IPS-20b (cell line): ENCODE measurements at regions not wholly inside any gene's neighbourhood (a gene's known extent, or its start where the extent isn't known, plus 50 kb on each side); places are given as distances from the start of the nearest gene placed in this dataset.

ENCODE experiments used
- H3K27ac ChIP-seq: one replicate; pipeline ENCODE4 v1.5.1; 2013; ENCODE audit warnings: low read length
- H3K27me3 ChIP-seq: 2 replicates; pipeline ENCODE4 v1.6.1; 2013; ENCODE audit warnings: mild to moderate bottlenecking, low read length, inconsistent platforms; ENCODE audit not compliant: insufficient read depth
- H3K36me3 ChIP-seq: 2 replicates; pipeline ENCODE4 v1.6.1; 2013; ENCODE audit warnings: low read depth, mild to moderate bottlenecking, inconsistent platforms, low read length, moderate library complexity; ENCODE audit not compliant: insufficient read depth
- H3K4me1 ChIP-seq: 2 replicates; pipeline ENCODE4 v1.6.1; 2013; ENCODE audit warnings: mild to moderate bottlenecking, control low read depth, inconsistent platforms, low read length, moderate library complexity; ENCODE audit not compliant: insufficient read depth
- H3K4me3 ChIP-seq: 2 replicates; pipeline ENCODE4 v1.5.1; 2013; ENCODE audit warnings: mild to moderate bottlenecking, low read length, inconsistent platforms
- H3K9ac ChIP-seq: 2 replicates; pipeline ENCODE4 v1.6.1; 2013; ENCODE audit warnings: low read depth, mild to moderate bottlenecking, inconsistent platforms, low read length, moderate library complexity
- H3K9me3 ChIP-seq: 2 replicates; pipeline ENCODE4 v1.6.1; 2013; ENCODE audit warnings: mild to moderate bottlenecking, low read depth, low read length, inconsistent platforms; ENCODE audit not compliant: insufficient read depth

DNA sequence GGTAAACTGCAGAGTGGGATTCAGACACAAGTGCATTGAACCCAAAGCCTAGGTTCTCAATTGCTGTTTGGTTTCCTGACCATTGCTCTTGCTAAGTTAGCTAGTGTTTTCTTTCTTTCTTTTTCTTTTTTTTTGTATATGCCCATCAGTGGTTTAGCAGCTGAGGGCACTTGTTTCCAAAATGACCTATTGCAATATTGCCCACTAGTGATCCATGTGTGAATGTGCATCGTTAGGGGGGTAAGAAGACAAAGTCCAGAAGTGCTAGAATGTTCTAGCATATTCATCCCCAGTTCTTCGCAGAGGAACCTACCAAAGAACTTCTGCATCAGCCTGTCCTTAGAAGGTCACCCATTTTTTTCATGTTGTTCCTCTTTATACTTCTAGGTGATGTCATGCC, 252.8 kb upstream of the GPR26 start:
- Histone ChIP-seq H3K9me3 (no peaks in the 10 kb centered on the region), H3K36me3 (no peaks in the 10 kb centered on the region), H3K27me3 (no peaks in the 10 kb centered on the region), H3K27ac (no peak overlapping the region), H3K4me3 (no peak overlapping the region), H3K4me1 (no peaks in the 10 kb centered on the region), H3K9ac (no peak overlapping the region)

DNA sequence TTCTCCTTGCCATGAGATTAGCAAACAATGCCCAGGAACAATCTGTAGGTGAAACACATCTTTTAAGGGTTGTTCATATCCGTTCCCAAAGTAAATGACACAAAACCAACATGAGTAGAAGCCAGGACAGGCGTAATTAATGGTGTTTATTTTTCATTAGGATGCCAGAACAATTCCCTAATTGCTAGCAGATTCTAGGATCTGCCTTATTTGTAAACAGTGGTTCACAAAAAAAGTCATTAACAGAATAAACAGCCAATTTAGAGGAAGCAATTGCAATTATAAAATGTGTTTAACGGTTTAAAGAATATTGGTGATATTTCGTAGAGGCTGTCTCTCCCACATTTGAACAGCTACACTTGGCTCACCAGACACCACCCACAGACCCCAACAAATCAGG, 250.6 kb upstream of the GPR26 start:
- Histone ChIP-seq H3K9me3 (no peaks in the 10 kb centered on the region), H3K4me1 (no peaks in the 10 kb centered on the region), H3K27me3 (no peaks in the 10 kb centered on the region), H3K36me3 (no peaks in the 10 kb centered on the region), H3K4me3 (no peak overlapping the region), H3K9ac (no peak overlapping the region), H3K27ac (no peak overlapping the region)

DNA sequence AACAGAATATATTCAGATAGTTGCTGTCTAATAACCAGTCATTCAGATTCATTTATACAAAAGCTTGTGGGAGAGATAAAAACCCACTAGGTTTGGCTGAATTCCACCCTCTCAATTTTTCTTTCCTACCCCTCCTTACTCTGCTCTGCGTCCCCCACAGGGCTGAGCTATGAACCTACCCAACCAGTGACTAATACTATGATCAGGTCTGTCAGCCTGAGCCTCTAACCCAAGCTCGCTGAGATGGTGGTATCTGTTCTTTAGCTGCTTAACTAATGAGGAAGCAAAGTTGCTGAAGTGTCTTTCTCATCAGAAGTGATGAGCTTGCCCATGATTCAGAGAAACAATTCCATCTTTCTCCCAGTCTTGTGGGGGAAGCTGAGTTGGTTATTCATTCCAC, 248.7 kb upstream of the GPR26 start:
- Histone ChIP-seq H3K27ac (no peak overlapping the region), H3K4me1 (no peaks in the 10 kb centered on the region), H3K9ac (no peak overlapping the region), H3K27me3 (no peaks in the 10 kb centered on the region), H3K9me3 (no peaks in the 10 kb centered on the region), H3K36me3 (no peaks in the 10 kb centered on the region), H3K4me3 (no peak overlapping the region)

DNA sequence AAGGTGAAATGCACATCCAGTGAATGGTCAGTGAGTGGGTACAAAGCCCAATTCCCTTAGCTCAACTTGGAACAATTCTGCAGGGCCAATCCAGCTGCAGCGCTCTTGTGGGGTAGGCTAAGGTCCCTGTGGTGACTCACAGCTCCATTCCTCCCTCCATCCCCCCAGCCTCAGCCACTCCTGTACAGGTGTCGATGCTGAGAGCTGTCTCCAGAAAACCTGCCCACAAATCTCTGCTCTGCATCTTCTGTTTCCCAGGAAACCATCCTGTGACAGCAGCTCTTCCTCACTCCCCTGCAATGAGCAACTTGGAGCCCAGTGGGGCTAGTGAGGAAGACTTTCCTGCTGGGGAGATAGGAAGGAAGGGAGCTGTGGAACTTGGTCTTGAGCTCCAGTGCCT, 244.7 kb upstream of the GPR26 start:
- no peaks in the 10 kb centered on the region for H3K36me3 ChIP-seq
- no peaks in the 10 kb centered on the region for H3K9me3 ChIP-seq
- H3K27me3 ChIP-seq, result no peaks in the 10 kb centered on the region
- no peak overlapping the region for H3K4me3 ChIP-seq
- H3K4me1 ChIP-seq, result no peaks in the 10 kb centered on the region
- no peak overlapping the region for H3K27ac ChIP-seq
- no peak overlapping the region for H3K9ac ChIP-seq

- H3K27ac ChIP-seq, result no peak overlapping the region
These were observed 243.9 kb upstream of the GPR26 start for GRCh38 chr10:123422261-123422660.

GRCh38 chr10:123424537-123424936, 241.6 kb upstream of the GPR26 start:
- Histone ChIP-seq H3K9me3 (no peaks in the 10 kb centered on the region), H3K4me3 (no peak overlapping the region), H3K27me3 (no peaks in the 10 kb centered on the region), H3K27ac (no peak overlapping the region), H3K9ac (no peak overlapping the region), H3K4me1 (peaks cover under 1% of the 10 kb centered on the region; the same call in 1 of the 2 replicates), H3K36me3 (no peaks in the 10 kb centered on the region)

More at GRCh38 chr10:123422261-123422660, 243.9 kb upstream of the GPR26 start:
- Histone ChIP-seq H3K36me3 (no peaks in the 10 kb centered on the region), H3K27me3 (no peaks in the 10 kb centered on the region), H3K9ac (no peak overlapping the region), H3K4me1 (no peaks in the 10 kb centered on the region), H3K9me3 (no peaks in the 10 kb centered on the region), H3K4me3 (no peak overlapping the region)

DNA sequence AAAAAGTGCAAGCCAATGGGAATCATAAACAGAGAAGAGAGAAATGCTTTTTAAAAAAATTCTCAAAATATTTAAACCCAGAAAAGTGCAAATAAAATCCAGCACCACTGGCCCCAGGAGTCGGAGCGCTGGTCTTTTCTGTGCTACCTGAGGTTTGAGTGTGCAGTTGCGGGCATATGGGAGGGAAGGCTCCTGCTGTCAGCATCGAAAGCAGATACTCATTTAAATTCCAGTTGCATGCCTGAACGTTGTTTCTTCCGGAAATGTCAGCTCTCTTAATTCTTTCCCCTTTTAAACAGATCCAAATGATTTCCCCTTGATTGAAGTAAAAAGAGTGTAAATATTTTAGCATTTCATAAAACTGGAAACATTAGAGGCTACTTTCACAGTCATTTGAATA, 240.5 kb upstream of the GPR26 start:
- Histone ChIP-seq H3K36me3 (no peaks in the 10 kb centered on the region), H3K4me3 (no peak overlapping the region), H3K27me3 (no peaks in the 10 kb centered on the region), H3K27ac (no peak overlapping the region), H3K9me3 (no peaks in the 10 kb centered on the region), H3K4me1 (peaks cover 9% of the 10 kb centered on the region; the same call in 1 of the 2 replicates), H3K9ac (no peak overlapping the region)

DNA sequence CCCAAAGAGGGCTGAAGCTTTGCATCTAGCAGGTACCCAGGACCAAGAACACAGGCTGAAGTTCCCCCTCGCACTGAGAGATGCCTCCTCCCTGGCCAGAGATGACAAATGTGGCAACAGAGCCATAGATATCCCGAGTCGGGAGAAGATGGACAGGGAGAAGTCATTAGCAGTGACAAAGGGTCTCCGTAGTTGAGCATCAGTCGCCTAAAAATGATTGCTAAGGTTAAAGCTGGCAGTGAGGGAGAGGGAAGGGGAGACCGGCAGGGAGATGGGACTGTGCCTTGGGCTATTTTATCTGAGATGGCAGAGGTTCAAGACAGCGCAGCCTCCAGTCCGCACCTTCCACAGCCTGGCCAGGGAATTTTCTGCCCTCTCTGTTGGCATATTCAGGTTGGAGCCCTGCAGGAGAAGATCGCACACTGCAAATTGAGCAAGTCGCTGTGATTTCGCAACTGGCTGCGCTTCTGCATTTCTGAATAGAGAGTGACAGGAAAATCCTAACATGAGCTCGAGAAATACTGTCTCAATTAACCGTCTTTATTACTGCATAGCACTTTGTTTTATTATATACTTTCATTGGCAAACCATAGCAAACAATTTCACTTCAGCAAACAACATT, 238.9 kb upstream of the GPR26 start:
- no peak overlapping the region for H3K27ac ChIP-seq
- no peak overlapping the region for H3K9ac ChIP-seq
- no peaks in the 10 kb centered on the region for H3K9me3 ChIP-seq
- H3K4me3 ChIP-seq, result no peak overlapping the region
- H3K27me3 ChIP-seq, result no peaks in the 10 kb centered on the region
- H3K36me3 ChIP-seq, result no peaks in the 10 kb centered on the region
- H3K4me1 ChIP-seq, result peaks cover 12% of the 10 kb centered on the region; the same call in 1 of the 2 replicates

GRCh38 chr10:123428391-123428790, 237.8 kb upstream of the GPR26 start:
- Histone ChIP-seq H3K27me3 (no peaks in the 10 kb centered on the region), H3K4me3 (no peak overlapping the region), H3K36me3 (no peaks in the 10 kb centered on the region), H3K9ac (no peak overlapping the region), H3K4me1 (peaks cover 12% of the 10 kb centered on the region; the same call in 1 of the 2 replicates), H3K27ac (no peak overlapping the region), H3K9me3 (no peaks in the 10 kb centered on the region)

GRCh38 chr10:123429706-123430221, 236.4 kb upstream of the GPR26 start:
- no peak overlapping the region for H3K9ac ChIP-seq

DNA sequence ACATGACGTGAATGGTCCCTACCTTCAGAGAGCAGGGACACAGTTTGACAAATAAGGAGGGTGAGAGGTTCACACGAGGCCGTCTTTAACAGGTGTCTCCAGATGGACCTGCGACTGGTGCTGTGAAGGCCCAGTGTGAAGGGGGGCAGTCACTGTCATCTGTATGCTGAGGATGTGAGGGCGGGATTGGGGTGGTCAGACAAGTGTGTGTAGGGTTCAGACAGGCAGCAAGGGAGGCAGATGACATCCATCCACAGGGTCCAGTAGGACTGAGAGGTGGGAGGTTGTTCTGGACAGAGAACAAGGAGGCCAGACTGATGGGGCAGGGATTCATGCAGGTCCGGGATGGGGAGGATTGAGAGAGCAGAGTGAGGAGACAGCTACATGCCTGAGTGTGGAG, 232.6 kb upstream of the GPR26 start:
- no peak overlapping the region for H3K27ac ChIP-seq
- H3K36me3 ChIP-seq, result no peaks in the 10 kb centered on the region
- no peak overlapping the region for H3K9ac ChIP-seq
- no peak overlapping the region for H3K4me3 ChIP-seq
- no peaks in the 10 kb centered on the region for H3K27me3 ChIP-seq
- H3K9me3 ChIP-seq, result no peaks in the 10 kb centered on the region
- H3K4me1 ChIP-seq, result peaks cover 12% of the 10 kb centered on the region; the same call in 1 of the 2 replicates

More at GRCh38 chr10:123429706-123430221, 236.4 kb upstream of the GPR26 start:
- Histone ChIP-seq H3K9me3 (no peaks in the 10 kb centered on the region), H3K27me3 (no peaks in the 10 kb centered on the region), H3K4me3 (no peak overlapping the region), H3K4me1 (peaks cover 12% of the 10 kb centered on the region; the same call in 1 of the 2 replicates), H3K36me3 (no peaks in the 10 kb centered on the region), H3K27ac (no peak overlapping the region)

- Histone ChIP-seq H3K27ac (no peak overlapping the region), H3K27me3 (no peaks in the 10 kb centered on the region)
These were observed 231.6 kb upstream of the GPR26 start for GRCh38 chr10:123434435-123435039.

More at GRCh38 chr10:123434435-123435039, 231.6 kb upstream of the GPR26 start:
- Histone ChIP-seq H3K4me1 (peaks cover 12% of the 10 kb centered on the region; the same call in 1 of the 2 replicates), H3K4me3 (no peak overlapping the region), H3K9ac (no peak overlapping the region), H3K36me3 (no peaks in the 10 kb centered on the region), H3K9me3 (no peaks in the 10 kb centered on the region)
